ENCODE measurements at regions not wholly inside any gene's neighbourhood (a gene's known extent, or its start where the extent isn't known, plus 50 kb on each side); places are given as distances from the start of the nearest gene placed in this dataset.

GRCh38 chr9:135340726-135341475 is 138.7 kb upstream of the PPP1R26 start:
- H2AFZ ChIP-seq (ENCODE audit: low read length), result no peak overlapping the region
- no peaks in the 10 kb centered on the region for H3K79me2 ChIP-seq (ENCODE audit: control insufficient read depth, insufficient read depth, low read length)
- DNase-seq (ENCODE audit: low read depth in 2 of 2), result no peak

GRCh38 chr9:135341612-135342169 is 137.9 kb upstream of the PPP1R26 start:
- DNase-seq (ENCODE audit: low read depth in 2 of 2), result no peak
- no peak overlapping the region for H3K4me2 ChIP-seq (ENCODE audit: extremely low read depth, insufficient read depth, low read length)
- H3K79me2 ChIP-seq (ENCODE audit: control insufficient read depth, insufficient read depth, low read length), result no peaks in the 10 kb centered on the region
- H3K4me3 ChIP-seq (replicated peaks in 1 of 4; ENCODE audit: control extremely low read depth in 1 of 4, insufficient read depth in 1 of 4, low read depth in 3 of 4, low read length in 4 of 4), result no peak overlapping the region
- H3K9me3 ChIP-seq (ENCODE audit: control insufficient read depth, insufficient read depth, low read depth, low read length), result no peaks in the 10 kb centered on the region
- H3K9ac ChIP-seq (ENCODE audit: insufficient read depth, low read length), result no peak overlapping the region
- no peak overlapping the region for H2AFZ ChIP-seq (ENCODE audit: low read length)
- H3K36me3 ChIP-seq (ENCODE audit: control insufficient read depth, insufficient read depth, low read length), result no peaks in the 10 kb centered on the region
- H3K27me3 ChIP-seq (ENCODE audit: control insufficient read depth, insufficient read depth, low read length), result no peaks in the 10 kb centered on the region
- no peaks in the 10 kb centered on the region for H4K20me1 ChIP-seq (ENCODE audit: control insufficient read depth, extremely low read depth, insufficient read depth, low read length)
- H3K4me1 ChIP-seq (ENCODE audit: control insufficient read depth, extremely low read depth, insufficient read depth, low read length), result no peaks in the 10 kb centered on the region
- H3K27ac ChIP-seq (ENCODE audit: insufficient read depth, low read length), result no peak overlapping the region
- TF ChIP-seq CTCF (conservative IDR thresholded peaks at IDR 0.05 in 1 of 2, IDR thresholded peaks at IDR 0.05 in 1 of 2; ENCODE audit: low read depth in 1 of 2, low read length in 2 of 2) (no peak), EZH2 (IDR thresholded peaks at IDR 0.05; ENCODE audit: low read length, missing control alignments) (no peak)

More at GRCh38 chr9:135340726-135341475, 138.7 kb upstream of the PPP1R26 start:
- no peaks in the 10 kb centered on the region for H3K9me3 ChIP-seq (ENCODE audit: control insufficient read depth, insufficient read depth, low read depth, low read length)
- TF ChIP-seq EZH2 (IDR thresholded peaks at IDR 0.05; ENCODE audit: low read length, missing control alignments) (no peak), CTCF (conservative IDR thresholded peaks at IDR 0.05 in 1 of 2, IDR thresholded peaks at IDR 0.05 in 1 of 2; ENCODE audit: low read depth in 1 of 2, low read length in 2 of 2) (no peak)
- no peaks in the 10 kb centered on the region for H3K27me3 ChIP-seq (ENCODE audit: control insufficient read depth, insufficient read depth, low read length)
- H4K20me1 ChIP-seq (ENCODE audit: control insufficient read depth, extremely low read depth, insufficient read depth, low read length), result no peaks in the 10 kb centered on the region
- H3K36me3 ChIP-seq (ENCODE audit: control insufficient read depth, insufficient read depth, low read length), result no peaks in the 10 kb centered on the region
- H3K9ac ChIP-seq (ENCODE audit: insufficient read depth, low read length), result no peak overlapping the region
- no peaks in the 10 kb centered on the region for H3K4me1 ChIP-seq (ENCODE audit: control insufficient read depth, extremely low read depth, insufficient read depth, low read length)
- no peak overlapping the region for H3K4me3 ChIP-seq (replicated peaks in 1 of 4; ENCODE audit: control extremely low read depth in 1 of 4, insufficient read depth in 1 of 4, low read depth in 3 of 4, low read length in 4 of 4)
- no peak overlapping the region for H3K4me2 ChIP-seq (ENCODE audit: extremely low read depth, insufficient read depth, low read length)
- H3K27ac ChIP-seq (ENCODE audit: insufficient read depth, low read length), result no peak overlapping the region

GRCh38 chr9:135342206-135343130 is 137.1 kb upstream of the PPP1R26 start:
- Histone ChIP-seq H3K4me3 (replicated peaks in 1 of 4; ENCODE audit: control extremely low read depth in 1 of 4, insufficient read depth in 1 of 4, low read depth in 3 of 4, low read length in 4 of 4) (no peak overlapping the region), H3K4me2 (ENCODE audit: extremely low read depth, insufficient read depth, low read length) (no peak overlapping the region), H3K9ac (ENCODE audit: insufficient read depth, low read length) (no peak overlapping the region), H3K27me3 (ENCODE audit: control insufficient read depth, insufficient read depth, low read length) (no peaks in the 10 kb centered on the region), H2AFZ (ENCODE audit: low read length) (no peak overlapping the region), H3K79me2 (ENCODE audit: control insufficient read depth, insufficient read depth, low read length) (no peaks in the 10 kb centered on the region), H3K9me3 (ENCODE audit: control insufficient read depth, insufficient read depth, low read depth, low read length) (no peaks in the 10 kb centered on the region), H3K4me1 (ENCODE audit: control insufficient read depth, extremely low read depth, insufficient read depth, low read length) (no peaks in the 10 kb centered on the region), H3K27ac (ENCODE audit: insufficient read depth, low read length) (no peak overlapping the region), H4K20me1 (ENCODE audit: control insufficient read depth, extremely low read depth, insufficient read depth, low read length) (no peaks in the 10 kb centered on the region), H3K36me3 (ENCODE audit: control insufficient read depth, insufficient read depth, low read length) (no peaks in the 10 kb centered on the region)
- TF ChIP-seq CTCF (conservative IDR thresholded peaks at IDR 0.05 in 1 of 2, IDR thresholded peaks at IDR 0.05 in 1 of 2; ENCODE audit: low read depth in 1 of 2, low read length in 2 of 2) (no peak), EZH2 (IDR thresholded peaks at IDR 0.05; ENCODE audit: low read length, missing control alignments) (no peak)
- DNase-seq (ENCODE audit: low read depth in 2 of 2), result no peak
